ENCODE measurements at regions not wholly inside any gene's neighbourhood (a gene's known extent, or its start where the extent isn't known, plus 50 kb on each side); places are given as distances from the start of the nearest gene placed in this dataset.
"Not testable (repeated sequence)": the region's sequence is repeated elsewhere in the genome, so short reads cannot be mapped to it uniquely, and the experiment has no call there.

DNA sequence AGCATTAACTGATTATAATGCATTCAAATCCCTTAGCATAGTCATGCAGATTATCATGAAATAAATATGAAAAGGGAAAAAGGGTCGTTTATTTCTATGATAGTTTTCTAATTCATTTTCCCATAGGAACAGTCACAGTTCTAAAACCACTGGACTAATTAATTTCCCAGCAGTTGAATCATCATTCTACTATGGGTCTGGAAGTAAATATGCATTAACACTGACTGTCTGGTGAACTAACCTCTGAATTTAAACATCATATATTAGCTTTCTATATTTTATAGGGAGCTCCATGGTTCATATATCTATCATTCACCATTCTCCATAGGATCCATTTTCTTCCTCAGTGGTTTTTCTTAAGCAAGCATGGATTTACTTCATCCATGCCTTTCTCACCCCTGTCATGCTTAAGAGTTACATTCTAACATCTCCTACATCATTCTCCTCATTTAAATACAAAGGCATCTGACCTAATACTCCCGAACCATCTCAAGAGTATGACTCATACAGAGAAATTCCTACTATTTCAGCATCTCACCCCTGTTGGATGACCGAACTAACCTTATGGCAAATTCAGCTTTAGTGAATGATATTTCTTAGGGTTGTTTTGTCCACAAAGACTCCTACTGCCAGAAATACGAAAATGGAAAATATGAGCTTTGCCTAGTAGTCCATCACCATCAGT is 198.7 kb upstream of the ADAMTS3 start:
- FAIRE-seq, result no peak

GRCh38 chr4:72765788-72766187 is 196.8 kb upstream of the ADAMTS3 start:
- FAIRE-seq, result not testable (repeated sequence)

- no peak for FAIRE-seq
These were observed 192.5 kb upstream of the ADAMTS3 start for GRCh38 chr4:72761368-72762038.

- not testable (repeated sequence) for FAIRE-seq
These were observed 184.4 kb upstream of the ADAMTS3 start for GRCh38 chr4:72753414-72753813.

DNA sequence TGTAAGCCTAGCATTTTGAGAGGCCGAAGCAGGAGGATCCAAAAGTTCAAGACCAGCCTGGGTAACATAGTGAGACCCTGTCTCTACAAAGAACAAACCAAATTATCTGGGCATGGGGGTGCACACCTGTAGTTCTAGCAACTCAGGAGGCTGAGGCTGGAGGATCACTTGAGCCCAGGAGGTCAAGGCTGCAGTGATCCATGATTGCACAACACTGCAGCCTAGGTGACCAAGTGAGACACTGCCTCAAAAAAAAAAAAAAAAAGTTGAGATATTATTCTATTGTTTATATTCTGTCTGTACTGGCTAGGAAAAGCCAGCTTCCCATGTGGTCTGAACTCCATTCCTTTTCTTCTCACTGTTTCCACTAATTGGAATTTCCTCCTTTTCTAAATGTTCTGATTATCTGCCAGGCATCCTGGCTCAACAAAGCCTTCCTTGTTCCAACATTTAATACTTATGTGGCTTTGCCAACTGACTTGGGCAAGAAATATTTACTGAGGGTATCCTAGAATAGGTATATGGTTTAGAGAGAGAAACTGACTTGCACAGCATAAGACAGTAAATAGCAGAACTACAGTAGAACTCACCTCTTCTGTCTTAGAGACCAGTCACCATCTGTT is 175.2 kb upstream of the ADAMTS3 start:
- no peak for FAIRE-seq

DNA sequence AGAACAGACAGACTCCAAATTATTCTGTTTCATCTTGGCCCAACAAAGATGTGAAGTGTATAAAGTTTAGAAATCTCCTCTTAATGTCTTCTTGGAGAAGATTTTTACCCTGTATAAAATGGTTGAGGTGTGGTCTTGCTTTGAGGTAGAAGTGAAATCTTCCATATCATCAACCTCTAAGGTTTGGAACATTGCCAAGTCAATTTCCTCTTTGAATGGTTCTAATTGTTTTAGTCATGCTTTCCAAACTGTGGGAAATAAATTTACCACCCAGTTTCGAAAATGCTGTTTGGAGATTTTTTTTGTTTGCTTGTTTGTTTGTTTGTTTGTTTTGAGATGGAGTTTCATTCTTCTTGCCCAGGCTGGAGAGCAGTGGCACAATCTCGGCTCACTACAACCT is 174.1 kb upstream of the ADAMTS3 start:
- FAIRE-seq, result no peak

GRCh38 chr4:72715299-72715698 is 146.3 kb upstream of the ADAMTS3 start:
- no peak for FAIRE-seq

- no peak for FAIRE-seq
These were observed 145.7 kb upstream of the ADAMTS3 start for GRCh38 chr4:72714482-72715279.

DNA sequence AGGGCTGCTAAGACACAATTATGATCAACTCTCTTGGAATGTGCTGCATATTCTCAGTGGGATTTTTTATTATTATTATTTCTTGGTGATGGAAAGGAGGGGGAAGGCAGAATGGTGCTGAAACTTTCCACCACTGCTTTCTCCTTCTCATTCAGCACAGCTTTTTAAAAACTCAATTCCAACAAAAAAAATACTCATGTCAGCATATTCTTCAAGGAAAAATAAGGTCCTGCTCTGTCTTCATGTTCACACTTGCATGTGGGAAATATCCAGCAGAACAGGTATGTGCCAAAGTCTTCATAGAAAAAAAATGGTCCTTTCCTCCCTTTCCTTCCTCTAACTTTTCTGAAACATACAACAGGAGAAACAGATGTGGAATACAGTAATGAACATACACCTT is 144.0 kb upstream of the ADAMTS3 start:
- no peak for FAIRE-seq

DNA sequence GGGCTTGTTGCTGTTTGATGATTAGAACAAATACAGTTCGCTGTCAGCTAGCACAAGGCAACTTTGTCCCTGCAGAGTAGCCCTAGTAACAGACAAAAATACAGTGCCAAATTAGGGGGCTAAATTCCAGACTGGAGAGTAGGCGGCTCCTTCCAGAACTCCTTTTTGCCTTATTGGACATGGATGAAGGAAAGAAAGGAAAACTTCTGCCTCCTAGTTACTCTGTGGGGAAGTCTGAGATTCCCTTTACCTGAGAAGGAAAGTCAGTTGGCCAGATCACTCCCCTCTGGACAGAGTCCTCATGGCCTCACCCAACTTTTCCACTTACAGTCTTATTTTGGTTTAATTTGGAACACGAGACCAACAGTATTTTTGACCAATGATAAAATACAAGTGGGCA is 140.5 kb upstream of the ADAMTS3 start:
- no peak for FAIRE-seq

GRCh38 chr4:72706684-72707083 is 137.7 kb upstream of the ADAMTS3 start:
- no peak for FAIRE-seq

DNA sequence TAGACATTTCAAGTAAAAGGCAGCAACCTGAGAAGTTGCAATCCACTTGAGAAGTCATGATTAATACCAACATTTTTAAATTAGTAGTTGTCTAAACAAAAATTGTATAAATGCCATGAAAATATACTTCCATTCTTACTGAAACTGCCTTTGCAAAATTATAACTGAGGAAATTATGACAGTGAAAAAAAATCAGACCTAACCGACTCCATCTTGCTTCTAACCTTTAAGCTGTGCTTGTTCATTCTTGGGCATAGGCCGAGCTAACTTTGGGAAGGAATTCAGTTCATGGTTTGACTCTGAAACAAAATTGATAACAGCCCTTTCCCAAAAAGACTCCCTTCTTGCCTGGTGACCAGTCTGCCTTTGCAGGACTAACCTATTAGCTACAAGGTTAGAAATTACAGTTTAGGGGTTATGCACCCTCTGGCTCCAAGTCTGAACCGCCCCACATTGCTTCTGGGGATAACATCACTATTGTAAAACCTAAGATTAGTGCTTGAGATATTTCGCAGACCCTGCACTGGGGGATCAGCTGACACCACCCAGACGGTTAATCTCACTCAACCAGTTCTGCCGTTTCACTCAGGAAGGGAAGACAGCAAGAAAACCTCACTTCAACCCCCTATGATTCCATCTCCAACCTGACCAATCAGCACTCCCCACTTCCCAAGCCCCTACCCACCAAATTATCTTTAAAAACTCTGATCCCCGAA is 136.1 kb upstream of the ADAMTS3 start:
- not testable (repeated sequence) for FAIRE-seq

DNA sequence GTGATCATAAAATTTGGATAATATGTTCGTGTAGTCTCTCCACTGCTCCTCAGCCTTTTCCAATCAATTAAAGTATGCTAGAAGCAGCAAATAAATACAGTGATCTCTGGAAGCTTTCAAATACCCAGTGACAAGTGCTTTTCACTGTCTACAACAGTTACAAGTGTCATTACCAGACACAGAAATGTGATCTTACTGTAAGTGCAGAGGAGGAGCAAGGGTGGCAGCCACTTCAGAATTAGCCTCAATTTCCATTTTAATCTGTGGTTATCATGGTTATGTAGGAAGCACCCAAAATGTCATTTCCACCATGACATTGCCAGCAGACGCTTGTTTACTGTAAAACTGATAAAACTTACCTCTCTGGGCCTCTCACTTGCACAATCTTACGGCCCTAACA is 133.9 kb upstream of the ADAMTS3 start:
- no peak for FAIRE-seq

GRCh38 chr4:72701987-72702819 is 133.2 kb upstream of the ADAMTS3 start:
- peak; percentile 86 for FAIRE-seq

DNA sequence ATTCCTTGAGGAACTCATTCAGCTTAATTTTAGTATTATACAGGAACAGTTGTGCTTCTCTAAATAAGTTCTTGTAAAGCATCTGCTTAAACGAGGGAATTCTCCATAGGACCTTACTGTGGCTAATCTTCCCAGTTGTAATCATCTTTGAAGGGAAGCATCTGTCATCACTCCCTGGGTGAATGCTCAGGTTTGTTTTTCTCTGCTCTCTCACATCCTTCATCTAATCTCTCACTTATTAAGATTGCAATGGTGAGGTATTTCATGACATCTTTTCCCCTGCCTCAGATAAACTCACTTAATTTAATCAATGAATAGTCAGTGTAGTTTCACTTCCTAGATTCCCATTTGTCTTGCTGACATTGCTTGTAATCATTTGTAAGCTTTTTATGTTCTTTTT is 121.8 kb upstream of the ADAMTS3 start:
- FAIRE-seq, result no peak

DNA sequence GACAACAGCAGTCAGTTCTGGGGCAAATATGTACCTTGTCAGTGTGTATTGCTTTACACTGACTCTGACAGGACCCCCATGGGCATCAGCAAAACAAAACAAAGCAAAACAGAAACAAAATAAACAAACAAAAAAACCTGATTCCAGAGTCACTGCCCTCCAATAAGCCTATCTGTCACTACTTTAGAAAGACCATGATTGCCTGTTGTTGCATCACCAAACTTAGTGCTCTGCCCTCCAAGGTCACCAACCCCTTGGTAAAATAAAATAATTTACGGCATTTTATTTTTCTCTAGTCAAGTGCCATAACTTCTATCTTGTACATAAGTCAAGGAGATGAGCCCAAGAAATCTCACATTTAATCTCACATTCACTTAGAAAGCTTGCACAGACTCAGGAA is 120.9 kb upstream of the ADAMTS3 start:
- FAIRE-seq, result no peak

- FAIRE-seq, result not testable (repeated sequence)
These were observed 117.4 kb upstream of the ADAMTS3 start for GRCh38 chr4:72686390-72686789.

DNA sequence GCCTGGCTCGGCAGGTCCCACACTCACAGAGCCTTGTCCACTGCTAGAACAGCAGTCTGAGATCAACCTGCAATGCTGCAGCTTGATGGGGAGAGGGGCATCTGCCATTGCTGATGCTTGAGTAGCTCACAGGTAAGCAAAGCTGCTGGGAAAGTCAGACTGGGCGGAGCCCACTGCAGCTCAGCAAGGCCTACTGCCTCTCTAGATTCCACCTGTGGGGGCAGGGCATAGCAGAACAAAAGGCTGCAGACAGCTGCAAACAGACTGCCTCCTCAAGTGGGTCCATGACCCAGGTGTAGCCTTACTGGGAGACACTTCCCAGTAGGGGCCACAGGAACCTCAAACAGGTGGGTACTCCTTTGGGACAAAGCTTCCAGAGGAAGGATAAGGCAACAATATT is 110.6 kb upstream of the ADAMTS3 start:
- FAIRE-seq, result no peak

GRCh38 chr4:72677886-72678285 is 108.9 kb upstream of the ADAMTS3 start:
- FAIRE-seq, result no peak

GRCh38 chr4:72677265-72677664 is 108.2 kb upstream of the ADAMTS3 start:
- no peak for FAIRE-seq

- FAIRE-seq, result no peak
These were observed 103.0 kb upstream of the ADAMTS3 start for GRCh38 chr4:72671980-72672379.

DNA sequence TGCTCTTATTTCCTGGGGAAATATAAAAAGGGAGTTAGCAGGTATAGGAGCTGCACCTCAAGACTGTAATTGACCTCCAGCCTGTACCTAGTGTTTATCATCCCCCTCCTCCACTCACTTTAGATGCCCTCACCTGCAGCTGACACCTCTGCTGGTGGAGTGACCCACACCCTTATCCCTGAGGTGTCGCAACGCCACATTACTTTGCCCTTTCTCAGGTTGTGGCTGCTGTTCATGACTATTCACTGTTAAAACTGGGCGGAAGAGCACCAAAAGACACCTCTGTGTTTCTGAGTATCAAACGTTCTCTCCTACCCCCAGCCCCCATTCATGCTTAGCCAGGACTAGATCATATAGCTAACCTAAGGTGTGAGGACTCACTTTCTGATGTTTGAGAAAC is 101.5 kb upstream of the ADAMTS3 start:
- no peak for FAIRE-seq
